ENCODE measurements at regions not wholly inside any gene's neighbourhood (a gene's known extent, or its start where the extent isn't known, plus 50 kb on each side); places are given as distances from the start of the nearest gene placed in this dataset.

- Histone ChIP-seq H3K9ac (ENCODE audit: control insufficient read depth, insufficient read depth, low read length) (no peak overlapping the region), H2AFZ (ENCODE audit: control insufficient read depth, low read depth, low read length) (peak overlapping the region; percentile 45), H3K36me3 (ENCODE audit: control insufficient read depth in 2 of 2, insufficient read depth in 2 of 2, low read length in 1 of 2) (no peaks in the 10 kb centered on the region), H3K4me1 (ENCODE audit: control insufficient read depth, insufficient read depth, low read length) (peaks cover 16% of the 10 kb centered on the region), H3K9me3 (replicated peaks; ENCODE audit: control insufficient read depth, insufficient read depth, low read length) (no peaks in the 10 kb centered on the region), H4K20me1 (ENCODE audit: control insufficient read depth, insufficient read depth) (no peaks in the 10 kb centered on the region), H3K27me3 (replicated peaks in 1 of 2; ENCODE audit: control insufficient read depth in 2 of 2, insufficient read depth in 2 of 2, low read length in 1 of 2) (no peaks in the 10 kb centered on the region), H3K79me2 (ENCODE audit: control insufficient read depth, insufficient read depth, low read length) (no peaks in the 10 kb centered on the region), H3K4me2 (ENCODE audit: control insufficient read depth, insufficient read depth) (peak overlapping the region; percentile 21), H3K4me3 (no peak overlapping the region), H3K27ac (ENCODE audit: control insufficient read depth, insufficient read depth) (peak overlapping the region; percentile 66)
- FAIRE-seq (peak; percentile 49), DNase-seq (ENCODE audit: low read depth, low spot score) (no peak), ATAC-seq (peak; percentile 89)
- ChIA-PET CTCF (interaction anchor here (1.1 to 1.5 kb wide), 3 partner anchors 30 to 173 kb away, joined by 3 to 7 read pairs (median 3); no protein-coding TSS in a partner anchor), SMC1A (ENCODE audit: uncharacterized antibody, unreplicated experiment) (interaction anchor here (1.0 to 2.0 kb wide), 9 partner anchors 12 to 74 kb away, joined by 3 to 11 read pairs (median 4); no protein-coding TSS in a partner anchor), RAD21 (ENCODE audit: unreplicated experiment) (interaction anchor here (0.8 to 1.5 kb wide), 2 partner anchors 29 to 530 kb away, joined by 3 to 6 read pairs; no protein-coding TSS in a partner anchor), POLR2A (interaction anchor here (1.0 kb wide), 1 partner anchor 14 kb away, joined by 3 read pairs; no protein-coding TSS in a partner anchor)
- in situ Hi-C loops (cut with MboI) (no loop called here), intact Hi-C loops (cut with micrococcal nuclease; ENCODE audit: unreplicated experiment) (no loop called here)
- no peak for TF ChIP-seq NFXL1 (IDR thresholded peaks at IDR 0.05; ENCODE audit: borderline replicate concordance)
- TF ChIP-seq NR2F1 (conservative IDR thresholded peaks at IDR 0.05) = 0 out of 2 replicates have a peak, but pooled peaks have one; percentile 1
- no TSS peak for BruUV-seq (replicated peaks)
Observed at GRCh38 chr13:33758113-33758512, 59.8 kb upstream of the RFC3 start.

DNA sequence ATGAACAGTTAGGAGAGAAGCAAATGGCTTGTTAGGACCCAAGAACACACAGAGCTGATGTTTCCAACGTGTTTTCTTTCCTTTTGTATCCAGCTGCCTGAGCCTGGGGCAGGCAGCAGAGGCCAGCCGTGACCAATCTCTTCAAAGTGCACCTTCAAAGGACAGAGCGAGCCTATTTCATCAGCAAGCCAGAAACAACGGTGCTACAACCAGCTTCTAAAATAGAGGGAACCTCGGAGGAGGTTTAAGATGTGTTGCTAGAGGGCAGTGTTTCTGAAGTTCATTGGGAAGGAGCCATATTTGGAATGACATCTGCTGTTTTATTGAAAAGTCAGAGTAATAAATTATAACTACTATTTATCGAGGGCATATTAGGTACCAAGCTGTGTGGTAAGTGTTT, 56.2 kb upstream of the RFC3 start:
- H3K79me2 ChIP-seq (ENCODE audit: control insufficient read depth, insufficient read depth, low read length) = no peaks in the 10 kb centered on the region
- H3K4me3 ChIP-seq = no peak overlapping the region
- ChIA-PET RAD21 (ENCODE audit: unreplicated experiment) (interaction anchor here (1.2 to 1.5 kb wide), 2 partner anchors 12 to 33 kb away, joined by 3 to 4 read pairs; no protein-coding TSS in a partner anchor), CTCF (interaction anchor here (1.0 to 2.7 kb wide), 7 partner anchors 9 to 37 kb away, joined by 3 to 12 read pairs (median 5); no protein-coding TSS in a partner anchor), SMC1A (ENCODE audit: uncharacterized antibody, unreplicated experiment) (interaction anchor here (1.0 to 2.9 kb wide), 7 partner anchors 12 to 83 kb away, joined by 3 to 12 read pairs (median 5); no protein-coding TSS in a partner anchor), POLR2A (interaction anchor here (0.6 to 0.7 kb wide), 3 partner anchors 48 to 822 kb away, joined by 3 to 5 read pairs (median 5); no protein-coding TSS in a partner anchor)
- intact Hi-C loops (cut with micrococcal nuclease; ENCODE audit: unreplicated experiment) = no loop called here
- no peak overlapping the region for H3K4me2 ChIP-seq (ENCODE audit: control insufficient read depth, insufficient read depth)
- FAIRE-seq (no peak), DNase-seq (ENCODE audit: low read depth, low spot score) (no peak), ATAC-seq (no peak)
- no peaks in the 10 kb centered on the region for H3K27me3 ChIP-seq (replicated peaks in 1 of 2; ENCODE audit: control insufficient read depth in 2 of 2, insufficient read depth in 2 of 2, low read length in 1 of 2)
- no peak overlapping the region for H3K27ac ChIP-seq (ENCODE audit: control insufficient read depth, insufficient read depth)
- H3K4me1 ChIP-seq (ENCODE audit: control insufficient read depth, insufficient read depth, low read length) = peaks cover 15% of the 10 kb centered on the region
- TF ChIP-seq CREB1 (IDR thresholded peaks at IDR 0.05; ENCODE audit: low read depth) (no peak), TCF12 (IDR thresholded peaks at IDR 0.05; ENCODE audit: low read depth, low read length) (no peak), IRF4 (IDR thresholded peaks at IDR 0.05; ENCODE audit: low read depth, low read length) (no peak), ESRRA (IDR thresholded peaks at IDR 0.05; ENCODE audit: low read length) (no peak), NR2C2 (IDR thresholded peaks at IDR 0.05; ENCODE audit: borderline replicate concordance, control insufficient read depth, insufficient read length, low read depth) (no peak), MEF2B (IDR thresholded peaks at IDR 0.05; ENCODE audit: partially characterized antibody, poor library complexity, severe bottlenecking) (no peak), SUZ12 (IDR thresholded peaks at IDR 0.05; ENCODE audit: unreplicated experiment) (no peak), EP300 (IDR thresholded peaks at IDR 0.05; ENCODE audit: borderline replicate concordance in 1 of 2, control insufficient read depth in 1 of 2, low read depth in 2 of 2, low read length in 2 of 2) (no peak), NRF1 (conservative IDR thresholded peaks at IDR 0.05; ENCODE audit: low read depth, low read length) (no peak)
- TF ChIP-seq, protein P1, sequence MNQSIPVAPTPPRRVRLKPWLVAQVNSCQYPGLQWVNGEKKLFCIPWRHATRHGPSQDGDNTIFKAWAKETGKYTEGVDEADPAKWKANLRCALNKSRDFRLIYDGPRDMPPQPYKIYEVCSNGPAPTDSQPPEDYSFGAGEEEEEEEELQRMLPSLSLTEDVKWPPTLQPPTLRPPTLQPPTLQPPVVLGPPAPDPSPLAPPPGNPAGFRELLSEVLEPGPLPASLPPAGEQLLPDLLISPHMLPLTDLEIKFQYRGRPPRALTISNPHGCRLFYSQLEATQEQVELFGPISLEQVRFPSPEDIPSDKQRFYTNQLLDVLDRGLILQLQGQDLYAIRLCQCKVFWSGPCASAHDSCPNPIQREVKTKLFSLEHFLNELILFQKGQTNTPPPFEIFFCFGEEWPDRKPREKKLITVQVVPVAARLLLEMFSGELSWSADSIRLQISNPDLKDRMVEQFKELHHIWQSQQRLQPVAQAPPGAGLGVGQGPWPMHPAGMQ (IDR thresholded peaks at IDR 0.05; ENCODE audit: borderline replicate concordance) = no peak
- TF ChIP-seq, protein P2, sequence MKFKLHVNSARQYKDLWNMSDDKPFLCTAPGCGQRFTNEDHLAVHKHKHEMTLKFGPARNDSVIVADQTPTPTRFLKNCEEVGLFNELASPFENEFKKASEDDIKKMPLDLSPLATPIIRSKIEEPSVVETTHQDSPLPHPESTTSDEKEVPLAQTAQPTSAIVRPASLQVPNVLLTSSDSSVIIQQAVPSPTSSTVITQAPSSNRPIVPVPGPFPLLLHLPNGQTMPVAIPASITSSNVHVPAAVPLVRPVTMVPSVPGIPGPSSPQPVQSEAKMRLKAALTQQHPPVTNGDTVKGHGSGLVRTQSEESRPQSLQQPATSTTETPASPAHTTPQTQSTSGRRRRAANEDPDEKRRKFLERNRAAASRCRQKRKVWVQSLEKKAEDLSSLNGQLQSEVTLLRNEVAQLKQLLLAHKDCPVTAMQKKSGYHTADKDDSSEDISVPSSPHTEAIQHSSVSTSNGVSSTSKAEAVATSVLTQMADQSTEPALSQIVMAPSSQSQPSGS (IDR thresholded peaks at IDR 0.05; ENCODE audit: low read length) = no peak
- no peaks in the 10 kb centered on the region for H3K36me3 ChIP-seq (ENCODE audit: control insufficient read depth in 2 of 2, insufficient read depth in 2 of 2, low read length in 1 of 2)
- 72% methylated on average over 6 of the region's 6 CpGs for WGBS (ENCODE audit: insufficient coverage, insufficient replicate concordance, low lambda C conversion rate, missing lambda C conversion rate)
- no peaks in the 10 kb centered on the region for H4K20me1 ChIP-seq (ENCODE audit: control insufficient read depth, insufficient read depth)
- H3K9ac ChIP-seq (ENCODE audit: control insufficient read depth, insufficient read depth, low read length) = no peak overlapping the region
- H2AFZ ChIP-seq (ENCODE audit: control insufficient read depth, low read depth, low read length) = no peak overlapping the region
- no peaks in the 10 kb centered on the region for H3K9me3 ChIP-seq (replicated peaks; ENCODE audit: control insufficient read depth, insufficient read depth, low read length)
- BruUV-seq (replicated peaks) = no TSS peak
- in situ Hi-C loops (cut with MboI) = no loop called here

Measured in GM12878 (cell line).